ENCODE measurements at regions not wholly inside any gene's neighbourhood (a gene's known extent, or its start where the extent isn't known, plus 50 kb on each side); places are given as distances from the start of the nearest gene placed in this dataset.

DNA sequence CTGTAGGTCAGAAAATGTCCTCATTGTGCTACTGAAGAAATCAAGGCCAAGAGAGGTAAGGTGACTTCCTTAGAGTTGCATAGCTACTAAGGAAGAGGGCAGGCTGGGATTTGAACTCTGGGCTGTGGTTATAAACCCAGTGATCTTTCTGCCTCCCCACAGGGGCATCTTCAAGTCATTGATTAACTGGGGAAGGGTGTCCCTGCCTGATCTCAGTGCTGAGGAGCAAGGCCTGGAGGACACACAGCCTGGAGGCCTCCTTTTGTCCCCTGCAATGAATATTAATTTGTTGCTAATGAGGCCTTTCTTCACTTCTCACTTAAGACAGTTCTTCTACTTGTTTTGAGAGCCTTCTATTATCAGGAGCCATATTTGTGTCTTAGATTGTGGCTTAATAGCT lies 83.8 kb downstream of the KATNIP start:
- Histone ChIP-seq H3K36me3 (peaks cover 21% of the 10 kb centered on the region), H3K27ac (replicated peaks) (no peak overlapping the region), H3K4me3 (no peak overlapping the region), H3K9me3 (replicated peaks) (no peaks in the 10 kb centered on the region), H3K4me1 (no peaks in the 10 kb centered on the region), H3K27me3 (ENCODE audit: low read depth) (no peaks in the 10 kb centered on the region)
- no peak for DNase-seq
- TF ChIP-seq, protein P1, sequence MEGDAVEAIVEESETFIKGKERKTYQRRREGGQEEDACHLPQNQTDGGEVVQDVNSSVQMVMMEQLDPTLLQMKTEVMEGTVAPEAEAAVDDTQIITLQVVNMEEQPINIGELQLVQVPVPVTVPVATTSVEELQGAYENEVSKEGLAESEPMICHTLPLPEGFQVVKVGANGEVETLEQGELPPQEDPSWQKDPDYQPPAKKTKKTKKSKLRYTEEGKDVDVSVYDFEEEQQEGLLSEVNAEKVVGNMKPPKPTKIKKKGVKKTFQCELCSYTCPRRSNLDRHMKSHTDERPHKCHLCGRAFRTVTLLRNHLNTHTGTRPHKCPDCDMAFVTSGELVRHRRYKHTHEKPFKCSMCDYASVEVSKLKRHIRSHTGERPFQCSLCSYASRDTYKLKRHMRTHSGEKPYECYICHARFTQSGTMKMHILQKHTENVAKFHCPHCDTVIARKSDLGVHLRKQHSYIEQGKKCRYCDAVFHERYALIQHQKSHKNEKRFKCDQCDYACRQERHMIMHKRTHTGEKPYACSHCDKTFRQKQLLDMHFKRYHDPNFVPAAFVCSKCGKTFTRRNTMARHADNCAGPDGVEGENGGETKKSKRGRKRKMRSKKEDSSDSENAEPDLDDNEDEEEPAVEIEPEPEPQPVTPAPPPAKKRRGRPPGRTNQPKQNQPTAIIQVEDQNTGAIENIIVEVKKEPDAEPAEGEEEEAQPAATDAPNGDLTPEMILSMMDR (IDR thresholded peaks at IDR 0.05; ENCODE audit: borderline replicate concordance) = no peak
- intact Hi-C loops (cut with micrococcal nuclease) = no loop called here

DNA sequence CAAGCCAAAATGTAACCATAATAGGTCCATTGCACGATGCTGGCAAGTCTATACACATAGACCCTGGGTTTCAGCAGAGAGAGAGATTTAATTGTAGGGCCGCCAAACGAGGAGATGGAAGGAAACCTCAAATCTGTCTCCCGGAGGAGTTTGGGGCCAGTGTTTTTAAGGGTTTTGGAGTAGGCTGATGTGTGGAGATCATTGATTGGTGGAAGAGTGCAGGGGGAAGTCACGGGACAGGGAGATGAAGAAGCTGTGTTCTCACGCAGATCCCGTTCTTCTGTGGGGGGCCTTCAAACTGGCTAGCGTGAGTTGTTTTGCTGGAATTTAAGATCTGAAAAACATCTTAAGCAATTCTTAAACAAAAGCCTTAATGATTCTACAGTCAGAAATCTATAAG lies 84.8 kb downstream of the KATNIP start:
- no peak for DNase-seq
- no peaks in the 10 kb centered on the region for H3K9me3 ChIP-seq (replicated peaks)
- TF ChIP-seq, protein P1 (IDR thresholded peaks at IDR 0.05; ENCODE audit: borderline replicate concordance) = no peak
- H3K27ac ChIP-seq (replicated peaks) = no peak overlapping the region
- H3K27me3 ChIP-seq (ENCODE audit: low read depth) = no peaks in the 10 kb centered on the region
- intact Hi-C loops (cut with micrococcal nuclease) = no loop called here
- H3K4me3 ChIP-seq = no peak overlapping the region
- H3K36me3 ChIP-seq = peaks cover 17% of the 10 kb centered on the region
- H3K4me1 ChIP-seq = no peaks in the 10 kb centered on the region

DNA sequence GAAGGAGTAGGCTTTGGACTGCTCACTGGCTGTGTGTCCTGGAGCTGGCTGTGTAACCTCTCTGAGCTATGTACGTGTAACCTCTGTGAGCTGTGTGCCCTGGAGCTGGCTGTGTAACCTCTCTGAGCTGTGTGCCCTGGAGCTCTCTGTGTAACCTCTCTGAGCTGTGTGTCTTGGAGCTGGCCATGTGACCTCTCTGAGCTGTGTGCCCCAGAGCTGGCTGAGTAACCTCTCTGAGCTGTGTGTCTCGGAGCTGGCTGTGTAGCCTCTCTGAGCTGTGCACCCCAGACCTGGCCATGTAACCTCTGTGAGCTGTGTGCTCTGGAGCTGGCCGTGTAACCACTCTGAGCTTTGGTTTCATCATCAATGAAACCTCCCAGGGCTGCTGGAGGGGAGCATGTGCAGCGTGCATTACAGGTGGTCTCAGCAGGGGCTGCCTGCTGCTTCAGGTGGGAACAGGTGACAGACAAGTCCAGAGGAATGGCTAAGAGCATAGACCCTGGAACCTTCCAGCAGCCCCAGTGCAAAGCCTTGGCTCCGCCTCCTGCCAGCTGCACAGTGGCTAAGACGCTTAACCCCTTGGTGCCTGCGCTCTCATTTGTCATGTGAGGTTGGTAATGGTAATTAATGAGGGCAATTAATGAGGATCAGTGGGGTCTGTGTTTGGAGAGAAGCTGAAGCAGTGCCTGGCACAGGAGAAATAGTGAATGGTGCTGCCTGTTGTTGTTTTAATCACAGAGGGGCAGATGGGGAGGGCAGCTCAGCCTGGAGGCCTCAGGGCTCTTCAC lies 86.7 kb downstream of the KATNIP start:
- no peaks in the 10 kb centered on the region for H3K9me3 ChIP-seq (replicated peaks)
- H3K27ac ChIP-seq (replicated peaks) = no peak overlapping the region
- H3K4me3 ChIP-seq = no peak overlapping the region
- no peaks in the 10 kb centered on the region for H3K4me1 ChIP-seq
- H3K27me3 ChIP-seq (ENCODE audit: low read depth) = no peaks in the 10 kb centered on the region
- DNase-seq = no peak
- TF ChIP-seq, protein P1 (IDR thresholded peaks at IDR 0.05; ENCODE audit: borderline replicate concordance) = no peak
- intact Hi-C loops (cut with micrococcal nuclease) = no loop called here
- peaks cover 5% of the 10 kb centered on the region for H3K36me3 ChIP-seq

DNA sequence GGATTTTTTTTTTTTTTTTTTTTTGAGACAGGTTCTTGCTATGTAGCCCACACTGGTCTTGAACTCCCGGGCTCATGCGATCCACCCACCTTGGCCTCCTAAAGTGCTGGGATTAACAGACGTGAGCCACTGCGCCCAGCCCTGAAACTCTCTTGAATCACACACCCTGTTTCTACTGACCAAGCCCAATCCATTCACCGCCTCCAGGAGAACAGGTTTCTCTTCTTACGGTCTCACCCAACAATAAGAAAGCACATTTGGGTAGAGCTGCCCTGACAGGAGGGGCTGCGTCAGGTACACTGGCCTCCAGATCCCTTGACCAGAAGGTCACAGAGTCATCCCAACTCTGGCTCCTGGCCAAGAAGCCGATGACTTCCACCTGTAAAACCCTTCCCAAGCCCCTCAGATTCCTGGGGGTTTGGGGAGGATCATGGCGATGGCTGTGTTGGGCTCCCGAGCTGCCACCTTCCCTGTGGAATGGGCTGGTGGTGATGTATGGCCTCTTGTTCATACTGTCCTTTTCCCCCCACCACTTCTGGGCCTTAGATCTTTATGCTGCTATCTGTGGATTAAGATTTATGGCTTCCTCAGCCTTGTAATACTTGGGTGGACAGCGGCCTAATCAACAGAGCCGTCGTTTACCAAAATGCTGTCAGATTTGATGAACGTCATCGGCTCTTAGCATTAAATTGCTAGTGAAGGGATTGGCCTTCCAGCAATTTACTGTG lies 89.1 kb downstream of the KATNIP start:
- H3K9me3 ChIP-seq (replicated peaks) = no peaks in the 10 kb centered on the region
- no peaks in the 10 kb centered on the region for H3K4me1 ChIP-seq
- no peak overlapping the region for H3K27ac ChIP-seq (replicated peaks)
- TF ChIP-seq, protein P1 (IDR thresholded peaks at IDR 0.05; ENCODE audit: borderline replicate concordance) = no peak
- H3K4me3 ChIP-seq = no peak overlapping the region
- no peaks in the 10 kb centered on the region for H3K27me3 ChIP-seq (ENCODE audit: low read depth)
- intact Hi-C loops (cut with micrococcal nuclease) = no loop called here
- DNase-seq = no peak
- H3K36me3 ChIP-seq = peaks cover 4% of the 10 kb centered on the region

DNA sequence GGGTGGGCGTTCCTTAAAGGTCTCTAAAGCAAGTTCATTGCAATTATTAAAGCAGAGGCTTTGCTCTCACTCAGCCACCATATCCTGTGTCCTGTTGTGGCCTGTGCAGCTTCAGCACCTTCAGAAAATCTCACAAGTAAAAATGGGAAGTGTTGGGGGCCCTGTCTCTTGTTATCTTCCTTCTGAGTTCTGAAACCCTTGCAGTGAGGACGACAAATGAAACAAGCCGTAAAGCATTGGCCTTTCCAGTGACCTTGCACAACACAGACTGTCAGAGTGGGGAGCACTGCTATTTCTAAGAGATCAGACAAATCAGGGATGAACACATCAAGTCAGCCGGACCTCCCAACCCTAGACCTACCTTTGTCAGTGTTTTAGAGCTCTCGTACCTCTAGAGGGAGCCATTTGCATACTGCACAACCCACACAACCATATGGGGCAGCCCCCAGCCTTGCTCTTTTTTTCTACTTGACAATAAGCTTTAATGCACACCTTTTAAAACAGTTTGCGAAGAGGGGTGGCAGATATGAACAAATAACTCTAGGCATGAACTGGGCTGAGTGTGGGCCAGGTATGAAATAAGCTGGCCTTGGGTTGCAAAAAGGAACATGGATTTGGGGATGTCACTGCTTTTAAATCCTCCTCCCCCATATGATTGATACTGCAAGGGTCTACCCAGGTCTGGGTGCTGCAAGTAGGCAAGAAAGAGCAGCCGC lies 89.8 kb downstream of the KATNIP start:
- intact Hi-C loops (cut with micrococcal nuclease) = no loop called here
- Histone ChIP-seq H3K4me1 (no peaks in the 10 kb centered on the region), H3K27me3 (ENCODE audit: low read depth) (no peaks in the 10 kb centered on the region), H3K36me3 (peaks cover 4% of the 10 kb centered on the region), H3K27ac (replicated peaks) (no peak overlapping the region), H3K4me3 (no peak overlapping the region), H3K9me3 (replicated peaks) (no peaks in the 10 kb centered on the region)
- TF ChIP-seq, protein P1 (IDR thresholded peaks at IDR 0.05; ENCODE audit: borderline replicate concordance) = peak; percentile 65
- DNase-seq = no peak
